ENCODE measurements at regions not wholly inside any gene's neighbourhood (a gene's known extent, or its start where the extent isn't known, plus 50 kb on each side); places are given as distances from the start of the nearest gene placed in this dataset.

- Mint-ChIP-seq H3K27ac (no peak overlapping the region), H3K36me3 (ENCODE audit: low read depth) (no peaks in the 10 kb centered on the region), H3K27me3 (peaks cover 12% of the 10 kb centered on the region), H3K4me3 (no peak overlapping the region), H3K4me1 (ENCODE audit: low read depth) (no peaks in the 10 kb centered on the region), H3K9me3 (no peaks in the 10 kb centered on the region)
- intact Hi-C loops (cut with micrococcal nuclease): no loop called here
Observed at GRCh38 chr12:98371419-98371818, 144.0 kb upstream of the TMPO start.

DNA sequence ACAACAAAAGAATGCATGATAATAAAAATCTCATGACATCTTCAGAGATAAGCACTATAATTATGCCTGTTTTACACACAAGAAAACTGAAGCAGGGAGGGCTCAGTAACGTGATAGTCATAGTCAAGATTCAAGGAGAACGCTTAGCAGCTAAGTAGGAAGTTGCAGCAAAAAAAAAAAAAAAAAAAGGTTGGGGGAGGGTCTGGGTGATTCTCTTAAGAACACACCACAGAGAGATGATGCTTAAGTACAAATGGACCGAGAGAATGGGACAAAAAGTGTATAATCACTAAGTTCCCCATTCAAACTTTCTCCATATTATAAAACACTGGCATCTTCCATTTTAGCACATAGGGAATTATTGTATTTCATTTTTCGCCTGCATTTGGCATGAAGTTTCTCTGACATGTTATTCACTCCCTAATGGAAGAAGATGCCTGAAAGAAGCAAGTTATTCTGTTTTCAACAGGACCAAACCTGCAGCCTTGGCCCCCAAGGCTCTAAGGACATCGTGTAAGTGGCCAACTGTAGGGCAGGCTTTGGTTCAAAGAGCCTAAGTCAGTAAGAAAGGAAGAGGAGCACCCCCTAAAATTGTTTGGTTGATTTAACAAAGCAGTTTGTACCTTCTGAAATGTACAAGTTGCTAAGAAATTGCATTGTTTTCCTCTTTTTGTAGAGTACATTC, 142.9 kb upstream of the TMPO start:
- H3K4me1 Mint-ChIP-seq (ENCODE audit: low read depth): no peaks in the 10 kb centered on the region
- no peaks in the 10 kb centered on the region for H3K9me3 Mint-ChIP-seq
- peaks cover 14% of the 10 kb centered on the region for H3K27me3 Mint-ChIP-seq
- H3K4me3 Mint-ChIP-seq: no peak overlapping the region
- H3K36me3 Mint-ChIP-seq (ENCODE audit: low read depth): no peaks in the 10 kb centered on the region
- intact Hi-C loops (cut with micrococcal nuclease): no loop called here
- H3K27ac Mint-ChIP-seq: no peak overlapping the region

DNA sequence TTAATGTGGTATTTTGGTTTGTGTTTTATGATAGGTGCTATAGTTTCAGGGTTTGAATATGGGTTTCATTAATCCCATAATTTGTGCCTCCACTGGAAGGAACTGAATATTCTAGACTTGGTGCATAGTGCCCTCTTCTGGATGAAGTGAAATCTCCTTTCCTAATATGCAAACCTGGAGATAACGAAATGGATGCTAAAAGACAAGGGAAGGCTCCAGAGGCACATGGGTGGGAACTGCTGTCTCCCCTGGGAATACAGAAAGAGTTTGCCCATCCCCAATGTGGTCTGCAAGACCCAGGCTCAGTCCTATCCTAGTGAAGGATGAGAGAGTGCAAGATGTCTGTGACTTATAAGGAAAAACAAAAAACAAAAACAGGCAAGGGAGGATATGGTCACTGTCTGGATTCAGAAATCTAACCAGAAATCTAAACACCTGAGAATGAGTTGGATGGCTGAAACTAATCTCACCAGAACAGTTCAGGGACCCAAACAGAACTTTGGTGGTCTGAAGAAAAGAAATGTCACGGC, 142.3 kb upstream of the TMPO start:
- Mint-ChIP-seq H3K27me3 (peaks cover 15% of the 10 kb centered on the region), H3K4me3 (no peak overlapping the region), H3K9me3 (no peaks in the 10 kb centered on the region), H3K4me1 (ENCODE audit: low read depth) (no peaks in the 10 kb centered on the region), H3K27ac (no peak overlapping the region), H3K36me3 (ENCODE audit: low read depth) (no peaks in the 10 kb centered on the region)
- intact Hi-C loops (cut with micrococcal nuclease): no loop called here

DNA sequence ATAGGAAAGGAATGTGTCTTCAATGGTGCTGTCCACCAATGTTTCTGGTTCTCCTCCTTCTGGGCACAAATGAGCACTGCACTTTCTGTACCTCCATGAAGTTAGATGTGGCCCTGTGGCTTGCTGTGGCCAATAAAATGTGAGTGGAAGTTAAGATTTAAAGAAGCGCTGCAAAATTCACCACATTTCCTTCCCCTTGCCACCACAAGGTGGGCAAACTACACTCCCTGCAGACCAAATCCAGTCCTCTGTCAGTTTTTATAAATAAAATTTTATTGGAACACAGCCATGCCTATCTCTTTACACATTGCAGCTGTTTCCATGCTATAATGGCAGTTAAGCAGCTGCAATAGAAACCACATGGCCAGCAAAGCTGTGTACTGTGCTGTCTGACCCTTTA, 141.4 kb upstream of the TMPO start:
- H3K9me3 Mint-ChIP-seq: no peaks in the 10 kb centered on the region
- H3K27me3 Mint-ChIP-seq: peaks cover 18% of the 10 kb centered on the region
- intact Hi-C loops (cut with micrococcal nuclease): no loop called here
- H3K27ac Mint-ChIP-seq: no peak overlapping the region
- no peaks in the 10 kb centered on the region for H3K4me1 Mint-ChIP-seq (ENCODE audit: low read depth)
- no peak overlapping the region for H3K4me3 Mint-ChIP-seq
- H3K36me3 Mint-ChIP-seq (ENCODE audit: low read depth): no peaks in the 10 kb centered on the region

DNA sequence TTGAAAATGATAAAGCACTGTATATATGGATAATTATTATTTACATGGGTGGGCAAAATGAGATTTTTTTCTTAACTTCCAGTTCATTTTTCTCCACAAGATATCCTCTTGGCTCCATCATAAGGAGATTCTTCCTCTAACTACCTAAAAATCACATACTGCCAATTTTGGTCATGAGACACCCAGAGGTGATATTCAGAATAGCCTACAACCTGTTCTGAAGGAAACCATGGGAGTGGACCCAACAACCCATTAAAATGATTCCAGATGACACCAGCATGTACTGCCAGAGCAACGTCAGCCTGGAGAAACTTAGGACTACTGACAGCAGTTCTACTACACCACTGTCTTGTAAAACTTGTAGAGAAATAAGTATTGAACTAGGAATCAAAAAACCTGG, 136.3 kb upstream of the TMPO start:
- no peaks in the 10 kb centered on the region for H3K36me3 Mint-ChIP-seq (ENCODE audit: low read depth)
- intact Hi-C loops (cut with micrococcal nuclease): no loop called here

DNA sequence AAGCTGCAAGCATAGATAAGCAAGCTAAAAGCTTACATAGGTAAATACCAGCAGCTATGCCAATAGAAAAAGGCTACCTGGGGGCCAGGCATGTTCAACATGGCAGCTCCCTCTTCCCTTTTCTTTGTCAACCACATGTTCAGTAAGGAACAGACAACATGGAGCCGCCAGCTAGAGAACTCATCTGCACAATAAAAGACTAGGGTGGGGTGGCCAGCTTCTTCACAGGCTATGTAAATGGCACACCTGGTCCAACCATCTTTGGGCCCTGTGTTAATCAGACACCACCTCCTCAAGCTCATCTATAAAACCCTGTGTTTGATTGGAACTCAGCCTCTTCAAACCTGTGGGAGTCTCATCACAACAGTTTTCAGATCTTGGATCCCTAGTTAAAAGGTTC, 129.7 kb upstream of the TMPO start:
- intact Hi-C loops (cut with micrococcal nuclease): no loop called here
- Mint-ChIP-seq H3K9me3 (no peaks in the 10 kb centered on the region), H3K4me1 (ENCODE audit: low read depth) (no peaks in the 10 kb centered on the region), H3K36me3 (ENCODE audit: low read depth) (no peaks in the 10 kb centered on the region), H3K27me3 (peaks cover 10% of the 10 kb centered on the region), H3K27ac (no peak overlapping the region), H3K4me3 (no peak overlapping the region)

More for the DNA sequence above, 136.3 kb upstream of the TMPO start:
- Mint-ChIP-seq H3K9me3 (no peaks in the 10 kb centered on the region), H3K27ac (no peak overlapping the region), H3K4me1 (ENCODE audit: low read depth) (no peaks in the 10 kb centered on the region), H3K27me3 (peaks cover 19% of the 10 kb centered on the region), H3K4me3 (no peak overlapping the region)

DNA sequence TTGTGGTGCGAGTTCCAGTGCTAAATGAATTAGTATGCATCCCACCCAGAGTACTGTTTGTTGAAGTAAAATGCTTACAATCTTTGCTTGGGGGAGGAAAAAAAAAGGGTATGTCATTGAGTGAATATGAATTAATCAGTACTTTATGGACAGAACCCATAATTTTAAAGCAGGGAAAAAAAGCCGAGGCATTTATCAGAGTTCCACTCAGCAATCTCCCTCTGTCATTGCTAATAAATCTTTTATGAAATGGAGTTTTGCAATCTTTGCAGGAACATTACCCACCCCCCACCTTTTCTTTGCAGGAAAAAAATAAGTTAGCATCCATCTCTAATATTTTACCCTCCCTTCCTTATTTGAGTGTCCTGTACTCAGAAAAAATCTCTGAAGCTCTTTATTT, 127.9 kb upstream of the TMPO start:
- Mint-ChIP-seq H3K36me3 (ENCODE audit: low read depth) (no peaks in the 10 kb centered on the region), H3K27ac (no peak overlapping the region), H3K27me3 (peaks cover 9% of the 10 kb centered on the region), H3K9me3 (no peaks in the 10 kb centered on the region), H3K4me3 (no peak overlapping the region), H3K4me1 (ENCODE audit: low read depth) (no peaks in the 10 kb centered on the region)
- intact Hi-C loops (cut with micrococcal nuclease): no loop called here

- Mint-ChIP-seq H3K9me3 (no peaks in the 10 kb centered on the region), H3K4me1 (ENCODE audit: low read depth) (no peaks in the 10 kb centered on the region), H3K27me3 (peaks cover 9% of the 10 kb centered on the region), H3K4me3 (no peak overlapping the region), H3K36me3 (ENCODE audit: low read depth) (no peaks in the 10 kb centered on the region), H3K27ac (no peak overlapping the region)
- intact Hi-C loops (cut with micrococcal nuclease): no loop called here
Observed at GRCh38 chr12:98388126-98388525, 127.3 kb upstream of the TMPO start.

DNA sequence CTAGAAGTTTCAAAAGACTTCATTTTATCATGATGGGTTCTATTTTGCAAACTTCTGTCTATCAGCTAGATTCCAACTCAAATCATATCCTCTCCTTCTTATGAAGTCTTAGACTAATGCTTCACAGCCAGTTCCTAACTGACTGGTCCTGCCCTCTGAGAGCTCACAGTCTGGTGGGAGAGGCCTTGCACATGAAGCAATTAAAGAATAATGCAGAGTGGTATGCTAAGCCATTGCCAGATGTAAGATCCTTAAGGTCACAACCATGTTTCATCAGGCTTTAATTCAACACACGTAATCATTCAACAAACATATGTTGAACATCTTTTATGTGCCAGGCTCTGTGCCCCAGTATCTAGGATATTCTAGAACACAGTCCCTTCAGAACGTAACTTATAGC, 125.8 kb upstream of the TMPO start:
- intact Hi-C loops (cut with micrococcal nuclease): no loop called here
- Mint-ChIP-seq H3K4me1 (ENCODE audit: low read depth) (no peaks in the 10 kb centered on the region), H3K27me3 (peaks cover 9% of the 10 kb centered on the region), H3K36me3 (ENCODE audit: low read depth) (no peaks in the 10 kb centered on the region), H3K27ac (no peak overlapping the region), H3K4me3 (no peak overlapping the region), H3K9me3 (no peaks in the 10 kb centered on the region)

GRCh38 chr12:98397323-98398105, 117.9 kb upstream of the TMPO start:
- Mint-ChIP-seq H3K4me1 (ENCODE audit: low read depth) (peaks cover 32% of the 10 kb centered on the region), H3K4me3 (peak overlapping the region; percentile 63), H3K36me3 (ENCODE audit: low read depth) (no peaks in the 10 kb centered on the region), H3K27me3 (no peaks in the 10 kb centered on the region), H3K9me3 (no peaks in the 10 kb centered on the region), H3K27ac (no peak overlapping the region)
- intact Hi-C loops (cut with micrococcal nuclease): loop anchor here (1.0 to 10.0 kb wide), 4 partner anchors 170 to 1823 kb away; no protein-coding TSS in a partner anchor

DNA sequence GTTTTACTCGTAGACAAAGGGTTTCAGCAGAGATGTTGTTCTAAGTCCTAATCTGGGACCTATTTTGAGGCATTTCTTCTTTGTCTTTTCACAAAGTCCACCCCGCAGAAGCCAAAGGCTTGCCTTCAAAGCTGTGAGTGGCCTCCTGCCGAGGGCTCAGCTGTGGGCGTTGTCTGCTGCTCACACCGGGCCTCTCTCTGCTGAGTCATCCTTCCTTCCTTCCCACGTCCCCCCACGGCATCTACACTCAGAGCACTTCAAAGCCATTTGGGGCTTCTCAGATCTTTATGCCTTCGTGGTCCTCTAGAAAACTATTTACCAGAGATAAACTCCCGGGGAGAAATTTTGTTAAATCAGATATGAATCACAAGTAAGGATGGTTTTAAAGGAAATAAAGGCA, 115.9 kb upstream of the TMPO start:
- Mint-ChIP-seq H3K36me3 (ENCODE audit: low read depth) (no peaks in the 10 kb centered on the region), H3K27ac (peak overlapping the region; percentile 43), H3K9me3 (no peaks in the 10 kb centered on the region), H3K27me3 (no peaks in the 10 kb centered on the region), H3K4me1 (ENCODE audit: low read depth) (peaks cover 39% of the 10 kb centered on the region), H3K4me3 (no peak overlapping the region)
- intact Hi-C loops (cut with micrococcal nuclease): loop anchor here (5.0 to 10.0 kb wide), 3 partner anchors 437 to 1825 kb away; no protein-coding TSS in a partner anchor

DNA sequence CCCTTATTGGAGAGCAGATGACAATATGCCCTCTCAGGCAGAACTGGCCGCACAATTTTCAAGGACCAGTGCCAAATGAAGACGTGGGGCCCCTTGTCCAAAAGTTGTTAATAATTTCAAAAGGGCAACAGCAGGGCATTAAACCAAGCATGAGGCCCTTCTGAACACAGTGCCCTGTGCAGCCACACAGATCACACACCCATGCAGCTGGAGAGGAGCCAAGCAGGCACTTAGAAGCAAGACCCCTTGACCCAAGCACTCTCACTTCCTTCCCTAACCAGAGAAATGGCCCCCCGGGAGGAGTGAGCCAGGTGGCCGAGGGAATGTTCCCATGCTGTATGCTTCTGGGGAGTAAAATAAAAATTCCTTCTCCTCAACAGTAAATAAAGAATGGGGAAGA, 114.0 kb upstream of the TMPO start:
- Mint-ChIP-seq H3K27me3 (no peaks in the 10 kb centered on the region), H3K27ac (no peak overlapping the region), H3K36me3 (ENCODE audit: low read depth) (no peaks in the 10 kb centered on the region), H3K4me3 (no peak overlapping the region), H3K9me3 (no peaks in the 10 kb centered on the region), H3K4me1 (ENCODE audit: low read depth) (peaks cover 39% of the 10 kb centered on the region)
- intact Hi-C loops (cut with micrococcal nuclease): no loop called here

- no peaks in the 10 kb centered on the region for H3K36me3 Mint-ChIP-seq (ENCODE audit: low read depth)
- no peaks in the 10 kb centered on the region for H3K27me3 Mint-ChIP-seq
- no peak overlapping the region for H3K4me3 Mint-ChIP-seq
- no peak overlapping the region for H3K27ac Mint-ChIP-seq
- peaks cover 39% of the 10 kb centered on the region for H3K4me1 Mint-ChIP-seq (ENCODE audit: low read depth)
- intact Hi-C loops (cut with micrococcal nuclease): no loop called here
- H3K9me3 Mint-ChIP-seq: no peaks in the 10 kb centered on the region
Observed at GRCh38 chr12:98402091-98402490, 113.3 kb upstream of the TMPO start.

GRCh38 chr12:98402671-98403070, 112.7 kb upstream of the TMPO start:
- intact Hi-C loops (cut with micrococcal nuclease): no loop called here
- Mint-ChIP-seq H3K27ac (no peak overlapping the region), H3K4me3 (no peak overlapping the region), H3K4me1 (ENCODE audit: low read depth) (peaks cover 33% of the 10 kb centered on the region), H3K9me3 (no peaks in the 10 kb centered on the region), H3K27me3 (no peaks in the 10 kb centered on the region), H3K36me3 (ENCODE audit: low read depth) (no peaks in the 10 kb centered on the region)

Measured in dendritic cell treated with granulocyte-macrophage colony-stimulating factor and Interleukin-4, amounts not matched to agents 40 ng/mL and 50 ng/mL, for 4 days (primary cell).